RWPE1 (cell line): ENCODE measurements at regions not wholly inside any gene's neighbourhood (a gene's known extent, or its start where the extent isn't known, plus 50 kb on each side); places are given as distances from the start of the nearest gene placed in this dataset.

ENCODE experiments used
- CTCF ChIA-PET: fragments of 350-600 bp; sonication (Branson Sonifier 250); formaldehyde crosslinking; extraction: SDS; loops from one replicate; lab custom pipeline; 2021; lab: Yijun Ruan, JAX
- POLR2A ChIA-PET: fragments of 400-600 bp; formaldehyde crosslinking; extraction: SDS; loops from one replicate; lab custom pipeline; 2020; ENCODE audit warnings: antibody characterized with exemption; ENCODE audit not compliant: low non-redundant PET; lab: Yijun Ruan, JAX
- DNase-seq: peaks from one replicate; pipeline ENCODE4 v3.0.0; 2012; ENCODE audit warnings: low spot score
- H3K27ac ChIP-seq: fragments of 450-650 bp; 2 replicates; pipeline ENCODE4 v1.5.1; 2017
- CTCF ChIP-seq: fragments of 450-650 bp; conservative IDR thresholded peaks from 2 replicates; pipeline ENCODE4 v1.5.1; 2017; ENCODE audit warnings: low read depth, mild to moderate bottlenecking

DNA sequence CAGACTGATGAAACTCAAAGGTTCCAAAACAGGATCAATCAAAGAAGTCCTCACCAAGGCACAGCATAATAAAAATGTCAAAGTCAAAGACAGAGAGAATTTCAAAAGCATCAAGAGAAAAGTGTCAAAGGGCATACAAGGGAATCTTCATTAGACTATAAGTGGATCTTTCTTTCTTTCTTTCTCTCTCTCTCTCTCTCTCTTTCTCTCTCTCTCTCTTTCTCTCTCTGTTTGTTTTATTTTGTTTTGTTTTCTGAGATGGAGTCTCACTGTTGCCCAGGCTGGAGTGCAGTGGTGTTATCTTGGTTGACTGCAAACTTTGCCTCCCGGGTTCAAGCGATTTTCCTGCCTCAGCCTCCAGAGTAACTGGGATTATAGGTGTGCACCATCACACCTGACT is 148.3 kb upstream of the CD180 start:
- POLR2A ChIA-PET: no interaction called here
- no peak for DNase-seq
- TF ChIP-seq CTCF: no peak
- CTCF ChIA-PET: no interaction called here
- no peak overlapping the region for H3K27ac ChIP-seq

DNA sequence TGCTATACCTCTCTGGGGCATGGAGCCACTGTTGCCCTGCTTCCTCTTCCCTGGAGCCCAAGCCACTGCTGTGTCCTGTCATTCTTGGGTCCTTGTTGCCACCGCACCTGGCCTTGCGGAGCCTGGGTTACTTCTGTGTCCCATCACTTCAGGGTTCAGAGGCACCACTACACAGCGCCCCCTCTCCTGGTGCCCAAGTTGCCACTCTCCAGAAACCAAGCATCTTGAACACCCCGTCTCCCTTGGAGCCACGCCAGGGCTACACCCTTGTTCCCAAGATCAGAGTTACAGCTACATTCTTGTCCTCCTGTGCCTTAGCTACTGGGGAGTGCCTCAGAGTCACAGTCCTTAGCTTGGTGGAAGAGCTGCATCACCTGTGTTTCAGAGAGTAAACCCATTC is 147.2 kb upstream of the CD180 start:
- TF ChIP-seq CTCF: no peak
- POLR2A ChIA-PET: no interaction called here
- CTCF ChIA-PET: interaction anchor here (0.6 kb wide), 1 partner anchor 13 kb away, joined by 3 read pairs; no protein-coding TSS in a partner anchor
- no peak overlapping the region for H3K27ac ChIP-seq
- no peak for DNase-seq

GRCh38 chr5:67341478-67341877 is 144.9 kb upstream of the CD180 start:
- TF ChIP-seq CTCF: no peak
- POLR2A ChIA-PET: no interaction called here
- H3K27ac ChIP-seq: no peak overlapping the region
- DNase-seq: no peak
- CTCF ChIA-PET: interaction anchor here (0.7 kb wide), 1 partner anchor 426 kb away, joined by 4 read pairs; no protein-coding TSS in a partner anchor

- no peak for TF ChIP-seq CTCF
- no peak overlapping the region for H3K27ac ChIP-seq
- ChIA-PET CTCF (interaction anchor here (0.6 kb wide), 1 partner anchor 27 kb away, joined by 3 read pairs; no protein-coding TSS in a partner anchor), POLR2A (no interaction called here)
- DNase-seq: no peak
Measured at GRCh38 chr5:67339219-67339767, 142.7 kb upstream of the CD180 start.

GRCh38 chr5:67338421-67338820 is 141.8 kb upstream of the CD180 start:
- H3K27ac ChIP-seq: no peak overlapping the region
- ChIA-PET POLR2A (no interaction called here), CTCF (no interaction called here)
- no peak for DNase-seq
- TF ChIP-seq CTCF: no peak

- no peak overlapping the region for H3K27ac ChIP-seq
- no peak for TF ChIP-seq CTCF
- ChIA-PET POLR2A (no interaction called here), CTCF (no interaction called here)
- no peak for DNase-seq
Measured at GRCh38 chr5:67337751-67338150, 141.2 kb upstream of the CD180 start.

DNA sequence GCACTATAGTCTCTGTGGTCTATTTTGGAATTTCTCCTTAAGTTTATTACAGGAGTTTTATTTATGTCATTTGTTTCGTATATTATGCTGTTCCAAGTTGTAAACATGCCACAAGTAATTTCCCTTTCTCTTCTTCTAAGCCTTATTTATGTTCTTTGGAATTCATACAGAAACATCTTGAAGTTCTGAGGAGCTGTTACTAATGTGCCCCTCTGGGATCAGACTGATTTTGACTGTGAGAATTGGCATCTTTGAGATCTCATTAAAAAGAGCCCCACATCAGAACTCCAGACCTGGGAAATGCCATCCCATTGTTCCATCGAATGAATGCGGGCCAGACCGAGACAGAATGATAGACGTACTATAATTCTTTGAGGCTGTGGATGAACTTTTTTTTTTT is 138.8 kb upstream of the CD180 start:
- DNase-seq: no peak
- ChIA-PET POLR2A (interaction anchor here (0.6 kb wide), 1 partner anchor 14 kb away, joined by 3 read pairs; no protein-coding TSS in a partner anchor), CTCF (no interaction called here)
- no peak overlapping the region for H3K27ac ChIP-seq
- no peak for TF ChIP-seq CTCF
